Fibroblast of skin of abdomen (primary cell): ENCODE measurements at regions not wholly inside any gene's neighbourhood (a gene's known extent, or its start where the extent isn't known, plus 50 kb on each side); places are given as distances from the start of the nearest gene placed in this dataset.
"Not testable (repeated sequence)": the region's sequence is repeated elsewhere in the genome, so short reads cannot be mapped to it uniquely, and the experiment has no call there.

Experiments
- DNase-seq: peaks from one replicate; pipeline ENCODE4 v3.0.0-alpha.2; 2013

DNA sequence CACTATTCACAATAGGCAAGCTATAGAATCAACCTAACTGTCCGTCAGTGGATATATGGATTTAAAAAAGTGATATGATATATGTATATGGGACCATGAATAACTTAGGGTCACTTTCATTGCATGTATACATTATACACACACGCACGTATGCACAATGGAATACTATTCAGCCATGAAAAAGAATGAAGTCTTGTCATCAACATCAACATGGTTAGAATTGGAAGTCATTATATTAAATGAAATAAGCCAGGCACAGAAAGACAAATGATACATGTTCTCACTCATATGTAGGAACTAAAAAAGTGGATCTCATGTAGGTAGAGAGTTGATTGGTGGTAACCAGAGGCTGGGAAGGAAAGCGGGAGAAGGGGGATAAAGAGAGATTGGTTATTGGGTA is 234.3 kb downstream of the VRK1 start:
- no peak for DNase-seq

DNA sequence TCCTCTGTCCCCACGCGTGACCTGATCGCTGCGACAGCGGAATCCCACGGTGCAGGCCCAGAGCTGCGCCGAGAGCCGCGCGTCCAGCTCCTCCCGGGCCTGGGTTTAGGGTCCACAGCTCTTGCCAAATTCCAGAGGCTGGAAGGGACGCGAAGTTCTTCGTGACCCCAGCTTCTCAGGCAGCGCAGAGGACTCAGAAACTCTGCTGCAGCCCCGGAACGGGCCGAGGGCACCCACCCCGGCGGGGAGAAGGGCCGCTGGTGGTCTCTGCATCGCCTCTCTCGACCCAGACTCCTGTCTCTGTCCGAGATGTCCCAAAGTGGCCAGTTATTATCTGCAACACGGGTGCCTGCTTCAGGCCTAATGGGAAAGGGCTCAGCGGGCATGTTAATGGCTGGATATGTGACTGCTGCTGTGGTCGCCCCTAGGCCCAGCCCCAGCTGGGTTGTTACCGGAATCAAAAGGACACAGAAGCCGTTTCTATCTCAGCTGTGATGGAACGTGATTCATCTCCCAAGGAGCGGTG is 236.4 kb downstream of the VRK1 start:
- DNase-seq: no peak

DNA sequence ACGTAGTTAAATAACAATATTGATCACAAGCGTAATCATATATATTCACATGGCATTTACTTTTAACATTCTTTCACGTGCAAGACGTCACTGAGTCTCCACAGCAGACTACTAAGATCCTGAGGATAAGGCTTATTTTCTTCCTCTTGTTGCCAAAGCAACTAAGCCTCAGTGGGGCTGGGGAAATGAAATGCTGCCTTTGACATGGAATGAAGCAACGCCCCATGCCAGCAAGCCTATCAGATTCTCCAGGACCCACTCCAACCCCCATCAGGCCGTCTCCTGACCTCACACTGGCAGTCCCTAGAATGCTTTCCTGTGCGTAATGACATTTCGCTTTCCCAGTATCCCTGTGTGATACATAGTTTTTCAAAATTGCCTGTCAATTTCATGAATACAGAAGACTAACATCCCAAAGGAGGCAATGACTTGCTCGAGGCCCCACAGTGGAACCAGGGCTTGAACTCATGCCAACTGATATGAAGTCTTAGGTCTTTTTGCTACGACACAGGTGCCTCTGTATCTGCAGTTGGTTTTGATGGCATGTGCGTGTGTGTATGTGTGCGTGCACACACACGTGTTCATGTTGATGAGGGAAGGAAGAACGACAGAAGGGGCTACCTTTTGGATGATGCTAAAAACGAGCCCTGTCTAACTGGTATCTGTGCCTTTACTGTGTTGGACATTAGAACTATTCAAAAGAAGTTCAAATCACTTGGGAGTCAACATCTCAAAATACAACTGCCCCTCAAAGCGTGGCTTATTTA is 239.1 kb downstream of the VRK1 start:
- DNase-seq: no peak

DNA sequence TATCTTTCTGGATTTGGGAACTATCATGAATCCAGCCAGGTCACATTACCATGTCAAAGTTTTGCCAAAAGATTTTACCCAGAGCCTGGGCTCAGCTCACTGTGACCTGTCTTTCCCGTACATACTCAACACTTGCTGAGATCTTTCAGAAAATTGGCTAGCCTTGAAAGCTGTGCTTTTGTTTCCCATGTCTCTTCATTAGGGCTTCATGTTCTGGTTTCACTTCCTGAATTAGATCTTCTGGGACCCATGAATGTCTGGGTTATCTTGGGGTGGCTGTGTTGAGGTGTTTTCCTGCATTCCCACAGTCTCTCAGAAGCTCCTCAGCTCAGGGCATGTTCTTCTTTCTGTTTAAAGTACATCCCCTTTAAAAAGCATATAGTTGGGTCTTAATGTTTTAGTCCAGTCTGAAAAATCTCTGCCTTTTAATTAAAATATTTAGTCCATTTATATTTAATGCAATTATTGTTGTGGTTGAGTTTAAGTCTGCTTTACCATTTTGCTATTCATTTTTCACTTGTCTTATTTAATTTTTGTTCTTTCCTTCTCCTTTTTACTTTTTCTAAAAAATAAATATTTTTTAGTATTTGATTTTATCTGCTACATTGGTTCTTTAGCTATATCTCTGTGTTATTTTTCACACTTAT is 242.7 kb downstream of the VRK1 start:
- no peak for DNase-seq

DNA sequence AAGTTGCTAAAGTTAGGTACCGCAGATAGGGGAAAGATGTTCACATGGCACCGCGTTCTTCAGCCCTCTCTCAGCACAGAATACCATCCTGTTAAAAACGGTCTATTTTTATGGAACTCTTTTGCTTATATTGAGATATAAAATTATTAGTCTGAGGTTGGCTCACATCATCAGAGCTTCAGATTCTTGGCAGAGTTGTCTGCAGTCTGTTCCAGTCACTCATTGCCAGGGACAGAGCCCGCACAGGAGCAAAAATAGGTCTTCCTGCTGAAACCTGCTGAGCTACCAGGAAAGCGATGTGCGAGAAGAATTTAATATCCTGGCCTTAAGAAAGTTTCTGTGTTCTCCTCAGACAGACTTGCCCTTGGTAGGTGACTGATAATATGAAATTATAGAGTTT is 249.8 kb downstream of the VRK1 start:
- DNase-seq: no peak

DNA sequence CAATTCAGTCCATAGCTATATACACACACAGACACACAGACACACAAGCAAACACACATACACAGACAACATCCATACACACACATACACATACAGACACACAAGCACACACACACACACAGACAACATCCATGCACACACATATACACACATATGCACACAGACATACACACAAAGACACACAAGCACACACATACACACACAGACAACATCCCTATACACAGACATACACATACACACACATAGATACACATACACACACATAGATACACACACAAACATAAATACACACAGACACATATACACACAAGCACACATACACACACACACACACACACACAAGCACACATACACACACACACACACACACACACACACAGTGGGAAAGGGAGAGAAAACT is 254.8 kb downstream of the VRK1 start:
- DNase-seq: no peak

DNA sequence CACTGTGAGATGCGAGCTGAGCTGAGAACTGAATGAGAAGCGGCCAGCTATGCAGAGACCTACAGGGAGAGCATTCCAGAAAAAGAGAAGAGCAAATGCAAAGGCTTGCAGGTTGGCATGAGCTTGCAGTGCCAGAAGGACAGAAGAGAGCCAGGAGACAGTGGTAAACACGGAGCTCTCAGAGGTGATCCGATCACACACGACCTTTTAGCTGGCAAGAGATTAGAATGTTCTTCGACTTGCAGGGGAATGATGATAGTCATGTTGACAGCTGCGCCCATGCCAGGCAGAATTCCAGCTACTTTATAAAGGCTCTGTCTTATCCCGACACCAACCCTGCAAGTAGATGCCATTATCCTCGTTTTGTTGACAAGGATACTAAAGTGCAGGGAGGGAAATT is 256.8 kb downstream of the VRK1 start:
- no peak for DNase-seq

DNA sequence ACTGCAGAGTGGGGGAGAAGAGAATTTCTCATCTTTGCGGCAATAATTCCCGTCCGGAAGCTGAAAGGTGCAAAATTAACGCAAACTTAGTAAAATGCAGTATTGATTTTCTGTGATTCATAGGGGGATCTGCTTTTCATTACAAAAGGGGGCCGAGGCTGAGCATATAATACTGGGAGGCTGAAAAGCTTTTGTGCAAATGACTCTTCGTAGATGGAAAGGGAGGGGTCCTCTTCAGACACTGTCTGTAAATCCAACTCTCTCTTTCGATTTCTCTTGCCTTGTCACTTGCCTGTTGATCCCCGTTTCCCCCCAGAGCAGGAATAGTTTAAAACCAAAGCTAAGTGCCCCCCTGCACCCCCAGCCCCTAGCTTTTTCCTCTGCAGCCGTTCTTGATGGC is 258.2 kb downstream of the VRK1 start:
- DNase-seq: no peak

DNA sequence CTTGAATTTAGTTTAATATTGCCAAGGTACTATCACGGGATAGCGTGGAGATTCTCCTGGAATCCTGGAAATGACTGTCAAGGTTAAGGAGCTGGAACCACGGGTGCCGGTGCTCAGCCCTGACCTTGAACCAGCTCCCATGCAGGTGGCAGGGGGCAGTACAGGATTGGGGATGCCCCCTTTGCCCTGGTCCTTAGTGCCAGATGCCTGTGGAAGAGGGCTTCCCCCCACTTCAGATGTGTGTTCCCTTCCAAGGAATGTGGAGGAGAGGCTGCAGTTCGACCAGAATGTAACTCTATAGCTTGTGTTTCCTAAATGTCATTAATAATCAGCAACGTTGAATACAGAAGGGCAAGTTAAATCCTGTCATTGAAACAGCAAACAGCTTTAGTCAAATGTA is 258.9 kb downstream of the VRK1 start:
- no peak for DNase-seq

DNA sequence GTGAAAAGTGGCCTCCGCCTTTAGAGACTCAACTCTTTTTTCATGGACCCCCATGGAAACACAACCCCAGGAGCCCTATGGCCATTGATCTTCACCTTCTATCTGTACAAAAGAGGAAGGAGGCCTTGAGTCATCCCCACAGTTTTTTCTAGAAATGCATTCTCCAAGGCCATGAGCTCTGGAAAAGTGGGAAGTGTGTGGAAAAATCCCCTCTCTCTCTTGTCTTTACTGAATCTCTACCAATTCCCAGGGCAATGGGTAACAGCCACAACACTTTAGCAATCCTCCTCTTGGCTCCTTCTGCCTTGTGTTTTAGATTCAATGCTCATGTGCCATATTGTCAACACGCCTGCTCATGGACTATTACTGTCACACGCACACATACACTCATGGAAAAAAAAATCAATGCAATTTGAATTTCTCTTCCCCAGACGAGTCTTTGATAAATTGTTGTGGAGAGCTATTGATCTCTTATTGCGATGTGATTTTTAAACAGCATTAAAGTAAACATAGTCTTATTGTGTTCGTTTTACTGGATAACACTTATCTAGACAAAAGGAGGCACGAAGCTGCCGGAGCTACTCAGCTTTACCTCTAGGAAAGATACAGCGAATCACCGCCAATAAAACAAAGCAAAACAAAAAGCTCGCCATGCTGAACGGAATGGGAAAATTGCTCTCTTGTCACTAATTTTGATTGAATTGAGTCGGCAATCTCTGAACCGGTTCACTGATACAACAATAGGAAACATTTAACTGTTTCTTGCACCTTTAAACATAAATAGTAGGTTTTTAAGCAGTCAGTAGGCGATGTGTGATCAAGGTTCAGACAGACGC is 260.3 kb downstream of the VRK1 start:
- no peak for DNase-seq

DNA sequence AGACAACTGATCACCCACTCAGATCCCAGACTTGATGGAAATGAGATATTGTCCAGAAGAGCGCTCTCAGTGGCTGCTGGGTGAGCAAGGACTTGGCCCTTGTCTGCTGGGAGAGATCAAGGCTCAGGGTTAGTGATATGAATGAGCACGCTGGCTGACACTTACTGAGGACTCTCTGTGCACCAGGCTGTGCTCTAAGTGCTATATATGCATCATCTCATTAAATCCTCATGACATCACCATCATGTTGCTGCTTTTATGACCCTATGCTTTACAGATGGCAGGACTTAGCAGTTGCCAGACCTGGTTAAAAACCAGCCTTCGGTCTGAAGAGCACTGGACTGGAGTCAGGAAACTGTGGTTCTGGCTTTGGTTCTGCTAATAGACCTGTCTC is 260.9 kb downstream of the VRK1 start:
- no peak for DNase-seq

DNA sequence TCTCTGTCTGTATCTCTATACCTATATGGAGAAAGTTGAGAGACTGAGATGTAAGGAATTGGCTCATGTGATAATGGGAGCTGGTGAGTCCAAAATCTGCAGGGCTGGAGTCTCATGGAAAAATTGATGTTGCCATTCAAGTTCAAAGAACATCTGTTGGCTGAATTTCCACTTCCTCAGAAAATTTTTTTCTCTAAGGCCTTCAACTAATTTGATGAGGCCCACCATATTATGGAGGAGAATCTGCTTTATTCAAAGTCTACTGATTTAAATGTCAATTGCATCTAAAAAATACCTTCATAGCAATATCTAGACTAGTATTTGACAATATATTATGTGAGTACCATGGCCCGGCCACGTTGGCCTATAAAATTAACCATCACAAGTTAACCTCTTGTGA is 261.4 kb downstream of the VRK1 start:
- DNase-seq: no peak

DNA sequence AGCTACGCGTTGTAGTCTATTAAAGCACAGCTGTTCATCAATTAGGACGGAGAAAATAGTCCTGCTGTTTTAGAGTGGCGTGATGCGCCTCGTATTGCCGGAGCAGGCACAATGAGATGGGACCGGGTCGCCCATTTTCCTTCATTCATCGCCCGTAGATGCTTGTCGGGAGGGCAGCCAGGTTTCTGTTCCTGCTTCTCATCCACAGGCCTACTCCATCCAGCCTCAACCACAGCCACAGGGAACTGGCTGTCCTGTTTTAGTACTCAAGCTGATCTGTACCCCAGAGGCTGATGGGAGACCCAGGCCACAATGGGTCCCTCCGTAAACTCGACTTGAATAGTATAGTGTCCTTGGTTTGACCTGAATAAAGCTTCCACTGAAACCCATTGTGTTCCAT is 264.0 kb downstream of the VRK1 start:
- no peak for DNase-seq

DNA sequence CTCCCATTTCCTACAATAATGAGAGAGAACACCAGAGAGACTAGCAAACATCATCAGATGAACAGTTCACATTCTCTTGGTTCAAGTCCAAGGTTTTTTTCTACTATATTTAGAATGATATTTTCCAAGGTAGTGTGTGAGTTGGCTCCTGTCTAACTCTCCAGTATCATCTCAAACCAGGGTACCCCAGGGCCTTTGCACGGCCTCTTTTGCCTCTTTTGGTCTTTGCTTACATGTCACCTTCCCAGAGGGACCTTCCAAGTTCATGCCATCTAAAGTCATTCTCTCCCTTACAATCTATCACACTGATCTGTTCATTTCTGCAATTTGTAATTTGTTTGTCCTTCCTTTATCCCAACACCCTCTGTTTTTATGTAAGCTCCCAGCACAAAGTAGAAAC is 264.5 kb downstream of the VRK1 start:
- no peak for DNase-seq

DNA sequence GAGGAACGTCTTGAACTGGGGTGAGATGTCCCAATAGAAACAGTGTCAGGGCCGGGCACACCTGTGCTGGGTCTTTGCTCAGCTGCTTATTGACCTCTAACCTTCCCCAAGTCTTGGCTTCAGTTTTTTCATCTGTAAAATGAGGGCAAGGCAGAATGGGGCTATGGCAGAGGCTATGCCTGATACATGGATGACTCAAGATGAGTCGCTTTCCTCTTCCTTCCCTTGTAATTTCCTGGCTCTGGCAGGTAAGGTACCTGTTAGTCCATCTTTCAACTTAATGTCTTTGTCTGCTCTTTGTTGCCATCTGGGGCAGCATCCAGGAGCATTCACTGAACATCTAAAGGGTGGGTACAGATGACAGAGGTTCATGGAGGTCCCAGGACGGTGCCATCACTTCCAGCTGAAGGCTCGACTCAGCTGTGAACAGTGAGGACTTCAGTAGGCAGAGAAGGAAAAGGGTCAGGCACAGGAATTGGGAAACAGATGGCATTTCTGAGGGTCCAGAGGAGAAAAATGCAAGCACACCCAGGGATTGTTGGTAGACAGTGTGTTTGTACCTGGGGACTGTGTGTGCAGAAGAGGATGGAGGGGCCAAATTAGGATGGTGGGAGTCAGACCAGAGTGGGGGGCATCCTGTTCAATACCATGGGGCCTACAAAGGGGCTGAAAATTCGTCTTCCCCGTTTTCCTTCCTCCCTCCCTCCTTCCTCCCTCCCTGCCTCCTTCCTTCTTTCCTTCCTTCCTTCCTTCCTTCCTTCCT is 268.3 kb downstream of the VRK1 start:
- DNase-seq: no peak

DNA sequence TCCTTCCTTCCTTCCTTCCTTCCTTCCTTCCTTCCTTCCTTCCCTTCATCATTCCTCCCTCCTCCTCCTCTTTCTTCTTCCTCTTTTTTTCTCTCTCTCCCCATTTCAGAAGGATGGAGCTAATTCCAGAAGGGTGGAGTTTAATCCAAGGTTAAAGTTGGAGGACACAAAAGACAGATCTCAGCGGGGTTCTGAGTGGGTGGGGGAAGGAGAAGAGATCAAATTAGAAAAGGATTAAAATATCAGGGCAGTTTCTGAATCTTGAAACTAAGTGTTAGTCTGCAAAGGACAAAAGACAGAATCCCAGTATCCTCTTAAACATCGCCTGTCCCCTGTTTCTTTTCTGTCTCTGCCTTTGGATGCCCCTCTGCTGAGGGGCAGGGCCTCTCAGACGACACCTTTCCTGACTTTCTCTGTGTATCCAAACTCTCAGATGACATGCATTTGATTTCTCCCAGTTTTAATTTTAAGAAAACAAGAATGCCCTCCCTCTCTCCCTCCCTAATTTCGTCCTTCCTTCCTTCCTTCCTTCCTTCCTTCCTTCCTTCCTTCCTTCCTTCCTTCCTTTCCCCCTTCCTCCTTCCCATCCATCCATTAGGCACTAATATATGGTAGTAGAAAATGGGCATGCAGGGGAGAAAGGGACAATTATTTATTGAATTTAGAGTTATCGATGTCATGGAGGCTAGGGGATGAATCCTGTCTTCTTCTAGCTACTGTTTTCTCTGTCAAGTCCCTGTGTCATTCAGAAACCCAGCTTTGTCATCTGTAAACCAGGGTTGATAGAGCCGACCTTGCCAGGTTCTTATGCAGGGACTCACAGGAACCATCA is 269.1 kb downstream of the VRK1 start:
- no peak for DNase-seq

DNA sequence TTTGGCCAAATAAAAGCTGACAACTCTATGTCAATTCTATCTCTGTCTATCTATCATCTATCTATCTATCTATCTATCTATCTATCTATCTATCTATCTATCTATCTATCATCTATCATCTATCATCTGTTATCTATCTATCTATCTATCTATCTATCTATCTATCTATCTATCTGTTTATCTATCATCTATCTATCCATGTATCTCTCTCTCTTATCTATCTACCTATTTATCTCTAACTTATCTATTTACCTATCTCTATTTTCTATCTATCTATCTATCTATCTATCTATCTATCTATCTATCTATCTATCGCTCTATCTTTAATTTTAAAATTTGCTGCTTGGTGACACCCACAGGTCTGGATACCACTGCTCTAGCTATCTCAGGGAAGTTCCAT is 271.1 kb downstream of the VRK1 start:
- not testable (repeated sequence) for DNase-seq

DNA sequence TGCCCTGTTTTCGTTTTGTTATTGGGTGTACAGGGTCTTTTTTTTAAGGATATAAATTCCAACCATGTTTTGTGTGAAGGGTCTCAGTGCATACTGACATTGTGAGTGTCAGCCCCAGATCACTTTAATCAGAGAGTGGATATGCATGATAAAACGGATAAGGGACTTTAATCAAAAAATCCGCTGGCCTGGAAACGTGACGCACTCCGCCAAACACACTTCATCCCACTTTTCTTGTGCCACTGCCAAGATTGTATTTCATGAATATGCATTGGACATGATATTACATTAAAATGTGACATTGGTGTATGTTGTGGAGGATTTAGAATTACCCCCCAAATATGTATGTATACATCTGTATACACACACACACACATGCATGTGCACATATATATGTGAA is 273.1 kb downstream of the VRK1 start:
- DNase-seq: no peak

DNA sequence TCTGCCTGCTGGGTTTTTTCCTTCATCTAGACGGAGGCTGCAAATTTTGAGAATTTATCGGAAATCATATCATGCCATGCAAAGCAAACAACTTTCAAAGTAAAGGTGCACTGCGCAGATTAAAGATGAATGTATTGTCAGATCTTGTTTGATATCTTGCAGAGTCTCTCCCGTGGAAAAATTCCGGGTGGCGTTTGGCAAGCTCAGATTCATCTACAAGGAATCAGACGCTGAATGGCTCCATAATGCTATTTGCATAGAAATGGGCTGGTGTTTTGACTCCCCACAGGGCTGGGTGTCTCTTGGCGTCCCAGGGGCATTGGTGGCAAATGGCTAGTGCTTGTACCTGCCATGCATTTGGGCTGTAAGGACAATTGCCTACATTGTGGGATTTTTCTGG is 274.0 kb downstream of the VRK1 start:
- DNase-seq: no peak

DNA sequence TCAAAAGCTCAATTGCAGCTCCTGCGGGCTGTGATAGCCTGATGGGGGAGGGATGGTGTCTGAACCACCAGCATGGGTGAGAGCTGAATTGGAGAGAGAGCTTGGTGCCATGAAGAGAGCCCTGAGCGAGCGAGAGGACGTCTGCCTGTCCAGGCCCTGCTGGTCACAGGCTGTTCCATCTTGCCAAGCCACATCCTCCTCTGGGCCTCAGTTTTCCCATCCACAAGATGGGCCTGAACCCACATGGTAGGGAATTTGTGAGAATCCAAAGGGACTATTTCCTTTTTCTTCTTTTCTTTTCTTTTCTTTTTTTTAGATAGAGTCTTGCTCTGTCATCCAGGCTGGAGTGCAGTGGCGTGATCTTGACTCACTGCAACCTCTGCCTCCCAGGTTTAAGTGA is 276.4 kb downstream of the VRK1 start:
- no peak for DNase-seq

DNA sequence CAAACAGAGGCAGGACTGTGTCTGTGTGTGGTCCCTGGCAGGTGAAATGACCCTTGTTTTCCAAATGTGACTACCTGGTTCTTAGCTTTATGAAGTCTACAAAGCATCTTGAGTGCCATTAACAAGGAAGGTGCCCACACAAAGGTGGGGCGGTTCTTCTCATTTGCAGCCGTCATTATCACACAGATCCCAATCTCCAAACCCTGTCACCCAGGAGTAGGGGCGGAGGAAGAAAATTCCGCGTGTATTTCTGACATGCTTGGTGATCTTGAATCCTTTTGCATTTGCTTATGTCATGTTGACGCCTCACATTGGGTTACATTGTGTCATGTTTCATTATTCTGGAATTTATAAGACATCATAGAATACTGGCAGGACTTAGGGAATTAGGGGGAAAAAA is 277.3 kb downstream of the VRK1 start:
- DNase-seq: no peak

DNA sequence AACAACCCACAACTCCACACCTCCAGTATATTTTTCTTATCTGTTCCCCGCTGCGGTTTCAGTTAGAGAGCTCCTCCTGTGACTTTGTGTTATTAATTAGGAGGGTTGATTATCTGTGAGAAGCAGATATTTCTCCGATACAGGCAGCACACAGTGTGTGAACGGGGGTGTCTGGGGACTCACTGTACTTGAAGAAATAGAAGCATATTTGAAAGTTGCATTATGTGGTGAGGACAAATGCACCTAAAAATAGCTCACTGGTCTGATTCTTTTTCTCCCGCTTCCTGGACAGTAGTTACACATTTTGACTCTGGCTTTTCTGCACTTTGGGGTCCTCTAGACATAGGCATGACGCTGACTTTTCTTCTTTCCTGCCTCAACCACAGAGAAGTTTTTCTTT is 277.7 kb downstream of the VRK1 start:
- no peak for DNase-seq
